DND-41 (cell line): ENCODE measurements at regions not wholly inside any gene's neighbourhood (a gene's known extent, or its start where the extent isn't known, plus 50 kb on each side); places are given as distances from the start of the nearest gene placed in this dataset.
"Not testable (repeated sequence)": the region's sequence is repeated elsewhere in the genome, so short reads cannot be mapped to it uniquely, and the experiment has no call there.

Experiments
- ATAC-seq: fragments of 200-7000 bp; cut with Tn5 transposase; 3 replicates; pipeline ENCODE4 v1.9.1; 2021; ENCODE audit warnings: low read depth; ENCODE audit not compliant: insufficient read depth
- DNase-seq: peaks from one replicate; pipeline ENCODE4 v3.0.0-alpha.2; 2020
- H2AFZ ChIP-seq: 2 replicates; pipeline ENCODE4 v1.6.0; 2012; ENCODE audit warnings: low read depth, low read length
- H3K27ac ChIP-seq: 2 replicates; pipeline ENCODE4 v1.5.1; 2012; ENCODE audit warnings: low read length, inconsistent platforms
- H3K27me3 ChIP-seq: fragments of 200-600 bp; sonication (generic); 2 replicates; pipeline ENCODE4 v1.6.0; 2012; ENCODE audit warnings: low read length, mild to moderate bottlenecking, inconsistent platforms; ENCODE audit not compliant: insufficient read depth, poor library complexity
- H3K36me3 ChIP-seq: 2 replicates; pipeline ENCODE4 v1.5.1; 2012; ENCODE audit warnings: low read length, inconsistent platforms; ENCODE audit not compliant: insufficient read depth
- H3K4me1 ChIP-seq: 2 replicates; pipeline ENCODE4 v1.5.1; 2012; ENCODE audit warnings: mild to moderate bottlenecking, low read length; ENCODE audit not compliant: insufficient read depth
- H3K4me2 ChIP-seq: 2 replicates; pipeline ENCODE4 v1.6.0; 2012; ENCODE audit warnings: mild to moderate bottlenecking, moderate library complexity, low read length, inconsistent platforms; ENCODE audit not compliant: insufficient read depth
- H3K4me3 ChIP-seq, 2 experiments: fragments of 200-600 bp in 1 of 2; shearing (Covaris generic) in 1 of 2; 2 replicates each; pipeline ENCODE4 v1.5.1; 2012 to 2016; ENCODE audit warnings: inconsistent platforms in 2 of 2, low read length in 2 of 2, mild to moderate bottlenecking in 2 of 2, low read depth in 1 of 2, moderate library complexity in 1 of 2
- H3K79me2 ChIP-seq: 2 replicates; pipeline ENCODE4 v1.6.0; 2012; ENCODE audit warnings: low read length, inconsistent platforms; ENCODE audit not compliant: insufficient read depth
- H3K9ac ChIP-seq: 2 replicates; pipeline ENCODE4 v1.6.0; 2012; ENCODE audit warnings: low read depth, mild to moderate bottlenecking, inconsistent platforms, low read length, moderate library complexity
- H3K9me3 ChIP-seq: 2 replicates; pipeline ENCODE4 v1.5.1; 2012; ENCODE audit warnings: low read length, moderate library complexity, mild to moderate bottlenecking, inconsistent platforms; ENCODE audit not compliant: insufficient read depth, severe bottlenecking
- H4K20me1 ChIP-seq: 2 replicates; pipeline ENCODE4 v1.6.0; 2012; ENCODE audit warnings: low read length; ENCODE audit not compliant: insufficient read depth
- EZH2 ChIP-seq: IDR thresholded peaks from 3 replicates; pipeline ENCODE4 v1.6.1; 2012; ENCODE audit warnings: borderline replicate concordance, low read depth, mild to moderate bottlenecking, moderate library complexity, low read length, inconsistent platforms; ENCODE audit not compliant: severe bottlenecking
- TF ChIP-seq, protein P1 (sequence below): IDR thresholded peaks from 2 replicates; pipeline ENCODE4 v1.5.1; 2012; ENCODE audit warnings: borderline replicate concordance, low read length, moderate library complexity, mild to moderate bottlenecking; ENCODE audit not compliant: poor library complexity, severe bottlenecking; ENCODE audit errors: extremely low read depth

DNA sequence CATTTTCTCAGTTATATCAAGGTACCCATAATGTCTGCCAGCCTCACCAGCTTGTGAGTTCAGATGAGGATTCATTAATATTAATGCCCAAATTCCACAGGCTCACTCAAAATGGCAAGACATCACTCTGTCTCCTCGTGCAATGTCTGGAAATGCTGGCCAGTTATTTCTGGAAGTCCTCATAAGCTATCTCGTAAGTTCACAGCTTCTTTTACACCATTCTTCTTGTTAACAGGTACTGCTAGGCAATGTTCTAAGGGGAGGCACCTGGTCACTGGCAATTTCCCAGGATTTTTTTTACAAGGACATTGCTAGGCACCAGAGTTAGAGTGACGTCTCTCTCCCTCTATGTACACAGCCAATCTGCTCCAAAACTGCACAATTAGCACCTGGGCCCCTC, 80.2 kb upstream of the SEMA3C start:
- H3K4me3 ChIP-seq, result no peak overlapping the region
- H3K9ac ChIP-seq, result no peak overlapping the region

DNA sequence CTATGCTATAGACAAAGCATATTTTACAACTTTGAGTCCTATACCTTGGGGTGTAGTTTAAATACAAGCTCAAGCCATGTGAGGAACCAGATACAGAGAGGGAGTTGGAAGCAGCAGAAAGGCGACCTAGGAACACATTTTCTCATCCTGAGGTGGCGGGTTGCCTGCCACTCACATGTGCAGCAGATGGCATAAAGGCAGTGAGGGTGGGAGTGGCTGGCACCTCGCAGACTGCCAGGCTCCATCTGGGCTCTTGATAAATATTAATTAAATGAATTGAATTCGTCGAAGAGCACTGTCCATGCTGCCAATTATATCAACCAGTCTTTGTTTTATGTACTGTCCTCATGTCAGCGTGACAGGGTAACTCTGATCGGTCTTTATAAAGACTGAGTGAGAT, 79.0 kb upstream of the SEMA3C start:
- TF ChIP-seq, protein P1, sequence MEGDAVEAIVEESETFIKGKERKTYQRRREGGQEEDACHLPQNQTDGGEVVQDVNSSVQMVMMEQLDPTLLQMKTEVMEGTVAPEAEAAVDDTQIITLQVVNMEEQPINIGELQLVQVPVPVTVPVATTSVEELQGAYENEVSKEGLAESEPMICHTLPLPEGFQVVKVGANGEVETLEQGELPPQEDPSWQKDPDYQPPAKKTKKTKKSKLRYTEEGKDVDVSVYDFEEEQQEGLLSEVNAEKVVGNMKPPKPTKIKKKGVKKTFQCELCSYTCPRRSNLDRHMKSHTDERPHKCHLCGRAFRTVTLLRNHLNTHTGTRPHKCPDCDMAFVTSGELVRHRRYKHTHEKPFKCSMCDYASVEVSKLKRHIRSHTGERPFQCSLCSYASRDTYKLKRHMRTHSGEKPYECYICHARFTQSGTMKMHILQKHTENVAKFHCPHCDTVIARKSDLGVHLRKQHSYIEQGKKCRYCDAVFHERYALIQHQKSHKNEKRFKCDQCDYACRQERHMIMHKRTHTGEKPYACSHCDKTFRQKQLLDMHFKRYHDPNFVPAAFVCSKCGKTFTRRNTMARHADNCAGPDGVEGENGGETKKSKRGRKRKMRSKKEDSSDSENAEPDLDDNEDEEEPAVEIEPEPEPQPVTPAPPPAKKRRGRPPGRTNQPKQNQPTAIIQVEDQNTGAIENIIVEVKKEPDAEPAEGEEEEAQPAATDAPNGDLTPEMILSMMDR, result no peak
- no peak for TF ChIP-seq EZH2
- Histone ChIP-seq H3K4me2 (no peak overlapping the region), H3K9ac (no peak overlapping the region), H3K4me1 (no peaks in the 10 kb centered on the region), H4K20me1 (no peaks in the 10 kb centered on the region), H3K9me3 (no peaks in the 10 kb centered on the region), H3K27me3 (no peaks in the 10 kb centered on the region), H3K27ac (no peak overlapping the region), H3K79me2 (no peaks in the 10 kb centered on the region), H3K4me3 (no peak overlapping the region), H3K36me3 (no peaks in the 10 kb centered on the region), H2AFZ (no peak overlapping the region)
- DNase-seq (no peak), ATAC-seq (no peak)

More for the DNA sequence above, 80.2 kb upstream of the SEMA3C start:
- Histone ChIP-seq H3K36me3 (no peaks in the 10 kb centered on the region), H2AFZ (no peak overlapping the region), H3K9me3 (no peaks in the 10 kb centered on the region), H3K27me3 (no peaks in the 10 kb centered on the region), H4K20me1 (no peaks in the 10 kb centered on the region), H3K4me1 (no peaks in the 10 kb centered on the region), H3K79me2 (no peaks in the 10 kb centered on the region), H3K27ac (no peak overlapping the region), H3K4me2 (no peak overlapping the region)
- no peak for ATAC-seq
- TF ChIP-seq, protein P1, result no peak
- TF ChIP-seq EZH2, result no peak
- no peak for DNase-seq

DNA sequence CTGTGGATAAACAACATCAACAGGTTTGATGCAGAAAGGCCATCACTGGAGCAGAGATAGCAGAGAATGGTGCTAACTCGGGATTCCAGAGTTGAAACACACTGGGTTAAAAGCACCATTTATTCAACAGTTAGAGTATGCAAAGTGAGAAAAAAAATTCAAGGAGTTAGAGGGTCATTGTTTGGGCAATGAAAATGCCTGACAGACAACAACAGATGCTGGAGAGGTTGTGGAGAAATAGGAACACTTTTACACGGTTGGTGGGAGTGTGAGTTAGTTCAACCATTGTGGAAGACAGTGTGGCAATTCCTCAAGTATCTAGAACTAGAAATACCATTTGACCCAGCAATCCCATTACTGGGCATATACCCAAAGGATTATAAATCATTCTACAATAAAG, 77.4 kb upstream of the SEMA3C start:
- not testable (repeated sequence) for H3K27me3 ChIP-seq, H3K27ac ChIP-seq, H3K4me2 ChIP-seq, H3K36me3 ChIP-seq, H3K9me3 ChIP-seq, H3K9ac ChIP-seq, H4K20me1 ChIP-seq, ATAC-seq, DNase-seq, H3K4me3 ChIP-seq, H3K79me2 ChIP-seq, H2AFZ ChIP-seq, H3K4me1 ChIP-seq

DNA sequence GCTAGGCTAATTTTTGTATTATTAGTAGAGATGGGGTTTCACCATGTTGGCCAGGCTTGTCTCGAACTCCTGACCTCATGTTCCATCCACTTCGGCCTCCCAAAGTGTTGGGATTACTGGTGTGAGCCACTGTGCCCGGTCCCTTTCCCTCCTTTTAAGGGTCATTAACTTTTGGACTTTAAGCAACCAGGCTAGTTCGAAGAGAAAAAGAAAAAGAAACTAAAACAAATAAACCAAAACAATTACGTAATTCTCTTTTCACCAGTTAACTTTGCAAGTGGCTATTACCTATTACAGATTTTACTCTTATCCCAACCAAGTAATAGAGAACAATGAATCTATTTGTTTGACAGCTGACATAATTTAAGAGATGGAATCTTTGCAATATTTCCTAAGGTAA, 72.8 kb upstream of the SEMA3C start:
- H3K4me3 ChIP-seq, result no peak overlapping the region
- H4K20me1 ChIP-seq, result no peaks in the 10 kb centered on the region
- H3K9ac ChIP-seq, result no peak overlapping the region
- no peaks in the 10 kb centered on the region for H3K4me1 ChIP-seq
- no peaks in the 10 kb centered on the region for H3K27me3 ChIP-seq
- H3K79me2 ChIP-seq, result no peaks in the 10 kb centered on the region
- H3K27ac ChIP-seq, result no peak overlapping the region
- DNase-seq (no peak), ATAC-seq (no peak)
- no peak overlapping the region for H2AFZ ChIP-seq
- no peak overlapping the region for H3K4me2 ChIP-seq
- no peaks in the 10 kb centered on the region for H3K36me3 ChIP-seq
- no peaks in the 10 kb centered on the region for H3K9me3 ChIP-seq
- TF ChIP-seq, protein P1, result no peak
- no peak for TF ChIP-seq EZH2
